WTC11 (cell line): ENCODE measurements at regions not wholly inside any gene's neighbourhood (a gene's known extent, or its start where the extent isn't known, plus 50 kb on each side); places are given as distances from the start of the nearest gene placed in this dataset.

ENCODE experiments used
- ATAC-seq: fragments of 200-7000 bp; cut with Tn5 transposase; 2 replicates; pipeline ENCODE4 v1.10.0; 2021; ENCODE audit warnings: mild to moderate bottlenecking, moderate library complexity
- CTCF ChIA-PET: fragments of 300-600 bp; sonication (Branson Sonifier 250); formaldehyde crosslinking; loops from one replicate; lab custom pipeline; 2021; ENCODE audit warnings: antibody characterized with exemption; lab: Charles Lee
- POLR2A ChIA-PET: fragments of 350-600 bp; sonication (Branson Sonifier 250); formaldehyde crosslinking; loops from one replicate; lab custom pipeline; 2021; ENCODE audit warnings: antibody characterized with exemption; lab: Charles Lee
- DNase-seq: peaks from one replicate; pipeline ENCODE4 v3.0.0; 2021; ENCODE audit warnings: low spot score
- H3K27ac Mint-ChIP-seq: 2 replicates; pipeline ENCODE4 v1.8.0; 2021; ENCODE audit warnings: mixed read lengths
- H3K27me3 Mint-ChIP-seq: 2 replicates; pipeline ENCODE4 v1.8.0; 2021; ENCODE audit warnings: low read depth, mild to moderate bottlenecking, moderate library complexity, mixed read lengths
- H3K36me3 Mint-ChIP-seq: 2 replicates; pipeline ENCODE4 v1.8.0; 2021; ENCODE audit warnings: mixed read lengths
- H3K4me1 Mint-ChIP-seq: 2 replicates; pipeline ENCODE4 v1.8.0; 2022; ENCODE audit warnings: mixed read lengths
- H3K4me3 Mint-ChIP-seq: 2 replicates; pipeline ENCODE4 v1.8.0; 2021; ENCODE audit warnings: mild to moderate bottlenecking, moderate library complexity, mixed read lengths
- H3K9me3 Mint-ChIP-seq: 2 replicates; pipeline ENCODE4 v1.8.0; 2021; ENCODE audit warnings: mixed read lengths
- ARID4B ChIP-seq: sonication (generic); formaldehyde crosslinking; IDR thresholded peaks from 2 replicates; pipeline ENCODE4 v1.8.0; 2023; ENCODE audit warnings: missing genetic modification reagents, mild to moderate bottlenecking, borderline replicate concordance
- ATF1 ChIP-seq: sonication (generic); formaldehyde crosslinking; IDR thresholded peaks from 2 replicates; pipeline ENCODE4 v1.8.1; 2023; ENCODE audit warnings: mild to moderate bottlenecking, moderate library complexity, missing genetic modification reagents
- ATF3 ChIP-seq: sonication (generic); formaldehyde crosslinking; conservative IDR thresholded peaks from 2 replicates; pipeline ENCODE4 v1.8.1; 2022; ENCODE audit warnings: mild to moderate bottlenecking, missing genetic modification reagents
- CDX4 ChIP-seq: fragments of 250-450 bp; sonication (Bioruptor Pico); IDR thresholded peaks from 2 replicates; pipeline ENCODE4 v1.9.0; 2021; ENCODE audit warnings: moderate library complexity, mild to moderate bottlenecking, inconsistent platforms, borderline replicate concordance
- CREB1 ChIP-seq: sonication (generic); formaldehyde crosslinking; IDR thresholded peaks from 2 replicates; pipeline ENCODE4 v1.8.0; 2023; ENCODE audit warnings: mild to moderate bottlenecking, missing genetic modification reagents
- CREM ChIP-seq: sonication (generic); formaldehyde crosslinking; IDR thresholded peaks from 2 replicates; pipeline ENCODE4 v1.8.1; 2022; ENCODE audit warnings: mild to moderate bottlenecking, missing genetic modification reagents, moderate library complexity
- E2F4 ChIP-seq: sonication (generic); formaldehyde crosslinking; IDR thresholded peaks from 2 replicates; pipeline ENCODE4 v1.8.1; 2022; ENCODE audit warnings: low read depth, mild to moderate bottlenecking, moderate library complexity, missing genetic modification reagents, borderline replicate concordance
- ELF4 ChIP-seq: sonication (generic); formaldehyde crosslinking; IDR thresholded peaks from 2 replicates; pipeline ENCODE4 v1.8.1; 2022; ENCODE audit warnings: low read depth, mild to moderate bottlenecking, moderate library complexity, missing genetic modification reagents
- ESRRA ChIP-seq: sonication (generic); formaldehyde crosslinking; IDR thresholded peaks from 2 replicates; pipeline ENCODE4 v1.8.1; 2022; ENCODE audit warnings: mild to moderate bottlenecking, missing genetic modification reagents, borderline replicate concordance
- ETV6 ChIP-seq: sonication (generic); formaldehyde crosslinking; IDR thresholded peaks from 2 replicates; pipeline ENCODE4 v1.8.1; 2022; ENCODE audit warnings: mild to moderate bottlenecking, missing genetic modification reagents
- FOXK1 ChIP-seq: sonication (generic); formaldehyde crosslinking; IDR thresholded peaks from 2 replicates; pipeline ENCODE4 v1.8.0; 2022; ENCODE audit warnings: mild to moderate bottlenecking, moderate library complexity, missing genetic modification reagents
- HMGA2 ChIP-seq: fragments of 250-450 bp; sonication (Bioruptor Pico); IDR thresholded peaks from 2 replicates; pipeline ENCODE4 v1.4.0; 2021; ENCODE audit warnings: mild to moderate bottlenecking, moderate library complexity
- NFYB ChIP-seq: sonication (generic); formaldehyde crosslinking; conservative IDR thresholded peaks from 2 replicates; pipeline ENCODE4 v1.8.0; 2022; ENCODE audit warnings: low read depth, missing genetic modification reagents
- PRDM15 ChIP-seq: sonication (generic); formaldehyde crosslinking; IDR thresholded peaks from 2 replicates; pipeline ENCODE4 v1.8.0; 2022; ENCODE audit warnings: missing genetic modification reagents
- RELA ChIP-seq: sonication (generic); formaldehyde crosslinking; IDR thresholded peaks from 2 replicates; pipeline ENCODE4 v1.8.1; 2022; ENCODE audit warnings: missing genetic modification reagents, mild to moderate bottlenecking, borderline replicate concordance
- RORB ChIP-seq: fragments of 250-450 bp; sonication (Bioruptor Pico); IDR thresholded peaks from 2 replicates; pipeline ENCODE4 v1.9.0; 2021; ENCODE audit warnings: mild to moderate bottlenecking
- TEAD4 ChIP-seq: sonication (generic); formaldehyde crosslinking; IDR thresholded peaks from 2 replicates; pipeline ENCODE4 v1.8.0; 2022; ENCODE audit warnings: mild to moderate bottlenecking, missing genetic modification reagents
- ZBTB21 ChIP-seq: sonication (generic); formaldehyde crosslinking; IDR thresholded peaks from 2 replicates; pipeline ENCODE4 v1.8.1; 2023; ENCODE audit warnings: mild to moderate bottlenecking, missing genetic modification reagents, borderline replicate concordance
- ZNF416 ChIP-seq: fragments of 250-450 bp; sonication (Bioruptor Pico); IDR thresholded peaks from 2 replicates; pipeline ENCODE4 v1.9.0; 2021; ENCODE audit warnings: mild to moderate bottlenecking, inconsistent platforms
- ZNF512 ChIP-seq: sonication (generic); formaldehyde crosslinking; IDR thresholded peaks from 2 replicates; pipeline ENCODE4 v1.8.1; 2022; ENCODE audit warnings: missing genetic modification reagents, borderline replicate concordance

- Mint-ChIP-seq H3K36me3 (no peaks in the 10 kb centered on the region), H3K9me3 (no peaks in the 10 kb centered on the region), H3K4me3 (no peak overlapping the region)
Observed at GRCh38 chr2:71941726-71942525, 205.7 kb downstream of the CYP26B1 start.

GRCh38 chr2:71940695-71941094, 207.0 kb downstream of the CYP26B1 start:
- no peak for ATAC-seq
- H3K4me3 Mint-ChIP-seq = no peak overlapping the region
- H3K4me1 Mint-ChIP-seq = no peaks in the 10 kb centered on the region
- POLR2A ChIA-PET = no interaction called here
- DNase-seq = no peak
- H3K27me3 Mint-ChIP-seq = no peaks in the 10 kb centered on the region
- H3K27ac Mint-ChIP-seq = no peak overlapping the region
- CTCF ChIA-PET = interaction anchor here (0.9 kb wide), 1 partner anchor 17 kb away, joined by 4 read pairs; no protein-coding TSS in a partner anchor
- no peaks in the 10 kb centered on the region for H3K36me3 Mint-ChIP-seq
- H3K9me3 Mint-ChIP-seq = no peaks in the 10 kb centered on the region
- TF ChIP-seq ZNF512 (CRISPR knock-in tag) = no peak
- TF ChIP-seq E2F4 (CRISPR knock-in tag) = no peak
- no peak for TF ChIP-seq CREM (CRISPR knock-in tag)
- TF ChIP-seq ELF4 (CRISPR knock-in tag) = no peak
- no peak for TF ChIP-seq RORB
- TF ChIP-seq NFYB (CRISPR knock-in tag) = no peak
- TF ChIP-seq CDX4 (CRISPR knock-in tag) = no peak
- TF ChIP-seq TEAD4 = no peak
- no peak for TF ChIP-seq PRDM15 (CRISPR knock-in tag)
- no peak for TF ChIP-seq ATF1 (CRISPR knock-in tag)
- no peak for TF ChIP-seq ZBTB21 (CRISPR knock-in tag)
- TF ChIP-seq HMGA2 (CRISPR knock-in tag) = no peak
- TF ChIP-seq ARID4B (CRISPR knock-in tag) = no peak
- no peak for TF ChIP-seq ZNF416 (CRISPR knock-in tag)
- no peak for TF ChIP-seq ATF3

More at GRCh38 chr2:71941726-71942525, 205.7 kb downstream of the CYP26B1 start:
- no peak for DNase-seq
- ChIA-PET POLR2A (no interaction called here), CTCF (interaction anchor here (0.9 to 1.4 kb wide), 3 partner anchors 18 to 208 kb away, joined by 3 to 5 read pairs (median 4); no protein-coding TSS in a partner anchor)
- no peak for ATAC-seq
- TF ChIP-seq RELA (CRISPR knock-in tag) (no peak), FOXK1 (CRISPR knock-in tag) (no peak), ETV6 (CRISPR knock-in tag) (no peak), CREB1 (no peak), ESRRA (CRISPR knock-in tag) (no peak)
- Mint-ChIP-seq H3K27ac (no peak overlapping the region), H3K4me1 (no peaks in the 10 kb centered on the region), H3K27me3 (no peaks in the 10 kb centered on the region; the same call in 1 of the 2 replicates)
